ENCODE measurements at regions not wholly inside any gene's neighbourhood (a gene's known extent, or its start where the extent isn't known, plus 50 kb on each side); places are given as distances from the start of the nearest gene placed in this dataset.

GRCh38 chr2:235365743-235366142, 128.1 kb upstream of the AGAP1 start:
- TF ChIP-seq POLR2A (IDR thresholded peaks at IDR 0.05), result no peak
- no peak for TF ChIP-seq POLR2AphosphoS5 (IDR thresholded peaks at IDR 0.05)

Data from sigmoid colon (tissue), 4 donors.